RWPE1 (cell line): ENCODE measurements at regions not wholly inside any gene's neighbourhood (a gene's known extent, or its start where the extent isn't known, plus 50 kb on each side); places are given as distances from the start of the nearest gene placed in this dataset.

Experiments used
- CTCF ChIA-PET: fragments of 350-600 bp; sonication (Branson Sonifier 250); formaldehyde crosslinking; extraction: SDS; loops from one replicate; lab custom pipeline; 2021; lab: Yijun Ruan, JAX
- POLR2A ChIA-PET: fragments of 400-600 bp; formaldehyde crosslinking; extraction: SDS; loops from one replicate; lab custom pipeline; 2020; ENCODE audit warnings: antibody characterized with exemption; ENCODE audit not compliant: low non-redundant PET; lab: Yijun Ruan, JAX
- DNase-seq: peaks from one replicate; pipeline ENCODE4 v3.0.0; 2012; ENCODE audit warnings: low spot score
- H3K27ac ChIP-seq: fragments of 450-650 bp; 2 replicates; pipeline ENCODE4 v1.5.1; 2017
- TF ChIP-seq, protein P1 (sequence below): fragments of 450-650 bp; conservative IDR thresholded peaks from 2 replicates; pipeline ENCODE4 v1.5.1; 2017; ENCODE audit warnings: low read depth, mild to moderate bottlenecking

DNA sequence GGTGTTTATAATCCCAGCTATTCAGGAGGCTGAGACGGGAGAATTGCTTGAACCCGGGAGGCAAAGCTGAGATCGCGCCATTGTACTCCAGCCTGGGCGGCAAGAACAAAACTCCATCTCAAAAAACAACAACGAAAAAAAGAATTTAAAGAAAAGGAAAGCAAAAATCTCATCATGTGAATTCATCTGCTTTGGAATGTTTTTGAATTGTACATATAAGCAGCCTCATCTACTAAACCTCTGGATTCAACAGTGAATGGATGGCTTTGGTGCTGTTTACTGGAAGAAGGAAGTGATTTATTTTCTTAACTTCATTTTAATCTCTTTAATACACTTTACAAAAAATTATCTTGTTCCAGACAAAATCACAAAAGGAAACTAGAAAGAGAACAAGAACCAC, 51.8 kb upstream of the PNRC1 start:
- TF ChIP-seq, protein P1, sequence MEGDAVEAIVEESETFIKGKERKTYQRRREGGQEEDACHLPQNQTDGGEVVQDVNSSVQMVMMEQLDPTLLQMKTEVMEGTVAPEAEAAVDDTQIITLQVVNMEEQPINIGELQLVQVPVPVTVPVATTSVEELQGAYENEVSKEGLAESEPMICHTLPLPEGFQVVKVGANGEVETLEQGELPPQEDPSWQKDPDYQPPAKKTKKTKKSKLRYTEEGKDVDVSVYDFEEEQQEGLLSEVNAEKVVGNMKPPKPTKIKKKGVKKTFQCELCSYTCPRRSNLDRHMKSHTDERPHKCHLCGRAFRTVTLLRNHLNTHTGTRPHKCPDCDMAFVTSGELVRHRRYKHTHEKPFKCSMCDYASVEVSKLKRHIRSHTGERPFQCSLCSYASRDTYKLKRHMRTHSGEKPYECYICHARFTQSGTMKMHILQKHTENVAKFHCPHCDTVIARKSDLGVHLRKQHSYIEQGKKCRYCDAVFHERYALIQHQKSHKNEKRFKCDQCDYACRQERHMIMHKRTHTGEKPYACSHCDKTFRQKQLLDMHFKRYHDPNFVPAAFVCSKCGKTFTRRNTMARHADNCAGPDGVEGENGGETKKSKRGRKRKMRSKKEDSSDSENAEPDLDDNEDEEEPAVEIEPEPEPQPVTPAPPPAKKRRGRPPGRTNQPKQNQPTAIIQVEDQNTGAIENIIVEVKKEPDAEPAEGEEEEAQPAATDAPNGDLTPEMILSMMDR = no peak
- CTCF ChIA-PET = no interaction called here
- H3K27ac ChIP-seq = no peak overlapping the region
- DNase-seq = no peak
- POLR2A ChIA-PET = no interaction called here

DNA sequence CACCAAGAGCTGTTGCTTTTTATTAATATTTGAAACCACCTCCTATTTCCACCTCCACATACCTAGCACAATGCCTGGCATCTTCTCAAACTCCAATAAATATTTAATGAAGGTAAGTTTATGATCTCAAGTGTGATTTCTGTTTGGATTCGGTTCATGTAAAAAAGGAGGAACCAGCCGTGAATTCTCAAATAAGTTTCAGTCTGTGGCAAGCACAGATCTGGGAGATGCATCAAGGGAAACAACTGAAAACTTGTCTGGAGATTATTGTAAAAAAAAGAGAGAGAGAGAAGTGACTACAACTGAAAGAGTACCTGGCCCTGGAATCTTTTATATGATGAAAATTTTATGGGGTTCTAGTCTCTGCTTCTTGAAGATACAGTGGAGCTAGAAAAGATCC, 52.8 kb upstream of the PNRC1 start:
- ChIA-PET POLR2A (no interaction called here), CTCF (no interaction called here)
- no peak overlapping the region for H3K27ac ChIP-seq
- TF ChIP-seq, protein P1 = no peak
- DNase-seq = no peak

DNA sequence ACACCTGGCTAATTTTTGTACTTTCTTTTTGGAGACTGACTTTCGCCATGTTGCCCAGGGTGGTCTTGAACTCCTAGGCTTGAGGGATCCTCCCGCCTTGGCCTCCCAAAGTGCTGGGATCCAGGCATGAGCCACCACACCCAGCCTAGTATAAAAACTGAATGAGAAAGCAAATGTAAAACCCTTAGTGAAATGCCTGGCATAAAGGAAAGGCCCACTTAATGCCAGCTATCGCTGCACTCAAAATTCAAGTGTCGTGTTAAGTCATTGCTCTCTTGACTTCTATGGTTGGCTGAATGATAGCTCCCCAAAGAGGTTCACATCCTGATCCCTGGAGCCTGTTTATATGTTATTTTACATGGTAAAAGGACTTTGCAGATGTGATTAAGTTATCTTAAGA, 54.4 kb upstream of the PNRC1 start:
- TF ChIP-seq, protein P1 = no peak

DNA sequence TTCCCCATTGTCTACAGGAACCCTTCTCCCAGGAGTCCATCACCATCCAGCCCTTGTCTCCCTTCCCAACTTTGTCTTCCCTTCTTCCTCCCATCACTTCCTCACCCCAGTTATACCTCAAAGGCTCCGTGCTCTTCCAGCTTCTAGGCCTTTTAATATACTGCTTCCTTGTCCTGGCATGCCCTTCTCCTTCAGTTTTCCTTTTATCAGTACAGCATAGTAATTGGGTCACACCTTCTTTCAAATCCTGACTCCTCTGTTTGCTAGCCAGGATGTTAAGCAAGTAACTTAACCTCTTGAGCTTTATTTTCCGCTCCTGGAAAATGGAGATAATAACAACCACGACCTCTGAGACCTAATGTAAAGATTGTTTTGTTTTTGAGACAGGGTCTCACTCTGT, 54.9 kb upstream of the PNRC1 start:
- CTCF ChIA-PET = no interaction called here
- TF ChIP-seq, protein P1 = no peak
- DNase-seq = no peak
- POLR2A ChIA-PET = no interaction called here
- no peak overlapping the region for H3K27ac ChIP-seq

More for the DNA sequence above, 54.4 kb upstream of the PNRC1 start:
- ChIA-PET POLR2A (no interaction called here), CTCF (no interaction called here)
- no peak overlapping the region for H3K27ac ChIP-seq
- DNase-seq = no peak

DNA sequence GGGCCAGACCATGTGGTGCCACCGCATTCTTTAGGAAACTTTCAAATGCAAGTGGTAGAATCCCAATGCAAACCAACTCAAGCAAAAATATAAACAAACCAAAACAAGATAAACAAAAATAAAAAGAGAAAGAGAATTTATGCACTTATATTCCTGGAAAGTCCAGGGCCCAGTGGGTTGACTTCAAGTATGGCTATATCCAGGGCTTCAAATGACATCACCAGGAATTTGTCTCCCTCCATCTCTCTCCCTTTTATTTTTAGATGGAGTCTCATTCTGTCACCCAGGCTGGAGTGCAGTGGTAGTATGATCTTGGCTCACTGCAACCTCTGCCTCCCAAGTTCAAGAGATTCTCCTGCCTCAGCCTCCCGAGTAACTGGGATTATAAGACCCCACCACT, 56.1 kb upstream of the PNRC1 start:
- CTCF ChIA-PET = interaction anchor here (0.6 kb wide), 1 partner anchor 12 kb away, joined by 3 read pairs; no protein-coding TSS in a partner anchor
- peak overlapping the region; percentile 28; the same call in 1 of the 2 replicates for H3K27ac ChIP-seq
- TF ChIP-seq, protein P1 = no peak
- POLR2A ChIA-PET = no interaction called here
- no peak for DNase-seq

DNA sequence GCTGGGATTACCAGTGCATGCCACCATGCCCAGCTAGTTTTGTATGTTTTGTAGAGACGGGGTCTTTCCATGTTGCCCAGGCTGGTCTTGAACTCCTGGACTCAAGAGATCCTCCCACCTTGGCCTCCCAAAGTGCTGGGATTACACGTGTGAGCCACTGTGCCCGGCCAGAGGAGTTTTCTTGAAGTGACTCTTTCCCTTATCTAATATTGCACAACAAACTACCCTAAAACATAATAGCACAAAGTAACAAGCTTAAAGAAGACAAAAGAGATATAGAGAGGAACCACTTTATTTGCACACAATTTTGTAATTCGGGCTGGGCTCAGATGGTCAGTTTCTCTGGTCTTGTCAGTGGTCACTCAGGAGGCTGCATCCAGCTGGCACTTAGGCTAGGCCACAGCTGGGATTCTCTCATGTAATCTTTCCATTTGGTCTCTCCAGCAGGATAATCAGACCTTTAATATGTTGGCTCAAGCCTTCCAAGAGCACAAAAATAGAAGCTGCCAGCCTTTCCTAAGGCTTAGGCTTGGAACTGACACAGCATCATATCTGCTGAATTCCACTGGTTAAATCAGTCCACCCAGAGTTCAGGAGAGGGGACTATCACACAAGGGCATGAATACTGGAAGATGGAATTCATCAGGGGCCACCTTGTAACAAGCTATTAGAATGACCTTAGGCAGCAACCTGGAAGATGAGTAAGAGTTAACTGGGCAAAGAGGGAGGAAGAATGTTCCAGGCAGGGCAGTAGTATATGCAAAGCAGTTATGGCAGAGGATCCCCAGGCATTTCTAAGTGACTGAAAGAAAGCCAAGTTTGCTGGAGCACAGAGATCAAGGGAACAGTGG, 56.7 kb upstream of the PNRC1 start:
- POLR2A ChIA-PET = no interaction called here
- DNase-seq = peak; percentile 17
- TF ChIP-seq, protein P1 = no peak
- H3K27ac ChIP-seq = peak overlapping the region; percentile 43
- CTCF ChIA-PET = no interaction called here
